ENCODE measurements at regions not wholly inside any gene's neighbourhood (a gene's known extent, or its start where the extent isn't known, plus 50 kb on each side); places are given as distances from the start of the nearest gene placed in this dataset.

- BruUV-seq (replicated peaks), result no TSS peak
- H3K4me3 ChIP-seq, result no peak overlapping the region
- no peak for DNase-seq
- no peaks in the 10 kb centered on the region for H3K9me2 ChIP-seq (ENCODE audit: insufficient read depth)
- H4K20me1 ChIP-seq (ENCODE audit: insufficient read depth), result no peaks in the 10 kb centered on the region
- H3K79me2 ChIP-seq (ENCODE audit: low read depth), result no peaks in the 10 kb centered on the region
- no peaks in the 10 kb centered on the region for H3F3A ChIP-seq (ENCODE audit: insufficient read depth, low read depth)
- H3K27ac ChIP-seq, result no peak overlapping the region
- H3K9me3 ChIP-seq (ENCODE audit: insufficient read depth, low read depth), result no peaks in the 10 kb centered on the region
- H2AFZ ChIP-seq, result no peak overlapping the region
- intact Hi-C loops (cut with micrococcal nuclease; ENCODE audit: unreplicated experiment), result no loop called here
- no peak for TF ChIP-seq CTCF (conservative IDR thresholded peaks at IDR 0.05)
- no peak for TF ChIP-seq EZH2 (IDR thresholded peaks at IDR 0.05; ENCODE audit: low read depth)
- no peaks in the 10 kb centered on the region for H3K36me3 ChIP-seq (ENCODE audit: low read depth)
- ChIA-PET POLR2A (ENCODE audit: unreplicated experiment) (no interaction called here), CTCF (no interaction called here)
- no peaks in the 10 kb centered on the region for H3K4me1 ChIP-seq (replicated peaks; ENCODE audit: insufficient read depth)
- H3K4me2 ChIP-seq, result no peak overlapping the region
- H3K27me3 ChIP-seq (ENCODE audit: insufficient read depth, low read depth), result no peaks in the 10 kb centered on the region
Measured at GRCh38 chr9:27933210-27934025, 360.1 kb upstream of the C9orf72 start.

GRCh38 chr9:27934471-27934870, 361.2 kb upstream of the C9orf72 start:
- Histone ChIP-seq H3K4me3 (no peak overlapping the region), H3K27ac (no peak overlapping the region), H3K4me2 (no peak overlapping the region), H3K36me3 (ENCODE audit: low read depth) (no peaks in the 10 kb centered on the region), H3K27me3 (ENCODE audit: insufficient read depth, low read depth) (no peaks in the 10 kb centered on the region), H3K79me2 (ENCODE audit: low read depth) (no peaks in the 10 kb centered on the region), H3K4me1 (replicated peaks; ENCODE audit: insufficient read depth) (no peaks in the 10 kb centered on the region), H2AFZ (no peak overlapping the region), H3F3A (ENCODE audit: insufficient read depth, low read depth) (no peaks in the 10 kb centered on the region), H3K9me2 (ENCODE audit: insufficient read depth) (no peaks in the 10 kb centered on the region), H4K20me1 (ENCODE audit: insufficient read depth) (no peaks in the 10 kb centered on the region), H3K9me3 (ENCODE audit: insufficient read depth, low read depth) (no peaks in the 10 kb centered on the region)
- TF ChIP-seq EZH2 (IDR thresholded peaks at IDR 0.05; ENCODE audit: low read depth), result no peak
- ChIA-PET CTCF (no interaction called here), POLR2A (ENCODE audit: unreplicated experiment) (no interaction called here)
- no peak for DNase-seq
- intact Hi-C loops (cut with micrococcal nuclease; ENCODE audit: unreplicated experiment), result no loop called here
- BruUV-seq (replicated peaks), result no TSS peak

- H3K36me3 ChIP-seq (ENCODE audit: low read depth), result no peaks in the 10 kb centered on the region
- no peak overlapping the region for H3K27ac ChIP-seq
- H3K4me1 ChIP-seq (replicated peaks; ENCODE audit: insufficient read depth), result no peaks in the 10 kb centered on the region
- BruUV-seq (replicated peaks), result no TSS peak
- no peak overlapping the region for H3K4me3 ChIP-seq
- TF ChIP-seq CTCF (conservative IDR thresholded peaks at IDR 0.05) (no peak), EZH2 (IDR thresholded peaks at IDR 0.05; ENCODE audit: low read depth) (no peak)
- intact Hi-C loops (cut with micrococcal nuclease; ENCODE audit: unreplicated experiment), result no loop called here
- no peaks in the 10 kb centered on the region for H3K27me3 ChIP-seq (ENCODE audit: insufficient read depth, low read depth)
- H2AFZ ChIP-seq, result no peak overlapping the region
- ChIA-PET POLR2A (ENCODE audit: unreplicated experiment) (no interaction called here), CTCF (no interaction called here)
- no peaks in the 10 kb centered on the region for H3K9me2 ChIP-seq (ENCODE audit: insufficient read depth)
- H3K9me3 ChIP-seq (ENCODE audit: insufficient read depth, low read depth), result no peaks in the 10 kb centered on the region
- H3F3A ChIP-seq (ENCODE audit: insufficient read depth, low read depth), result no peaks in the 10 kb centered on the region
- H3K79me2 ChIP-seq (ENCODE audit: low read depth), result no peaks in the 10 kb centered on the region
- H4K20me1 ChIP-seq (ENCODE audit: insufficient read depth), result no peaks in the 10 kb centered on the region
- DNase-seq, result no peak
- H3K4me2 ChIP-seq, result no peak overlapping the region
Measured at GRCh38 chr9:27939186-27939585, 365.9 kb upstream of the C9orf72 start.

- intact Hi-C loops (cut with micrococcal nuclease; ENCODE audit: unreplicated experiment), result no loop called here
- Histone ChIP-seq H3F3A (ENCODE audit: insufficient read depth, low read depth) (no peaks in the 10 kb centered on the region), H2AFZ (no peak overlapping the region), H3K9me3 (ENCODE audit: insufficient read depth, low read depth) (no peaks in the 10 kb centered on the region), H3K27ac (no peak overlapping the region), H3K27me3 (ENCODE audit: insufficient read depth, low read depth) (no peaks in the 10 kb centered on the region), H3K4me3 (no peak overlapping the region), H3K9me2 (ENCODE audit: insufficient read depth) (no peaks in the 10 kb centered on the region), H3K4me1 (replicated peaks; ENCODE audit: insufficient read depth) (no peaks in the 10 kb centered on the region), H4K20me1 (ENCODE audit: insufficient read depth) (no peaks in the 10 kb centered on the region), H3K79me2 (ENCODE audit: low read depth) (no peaks in the 10 kb centered on the region), H3K36me3 (ENCODE audit: low read depth) (no peaks in the 10 kb centered on the region), H3K4me2 (no peak overlapping the region)
- BruUV-seq (replicated peaks), result no TSS peak
- DNase-seq, result no peak
- TF ChIP-seq CTCF (conservative IDR thresholded peaks at IDR 0.05) (no peak), EZH2 (IDR thresholded peaks at IDR 0.05; ENCODE audit: low read depth) (no peak)
- CTCF ChIA-PET, result no interaction called here
- POLR2A ChIA-PET (ENCODE audit: unreplicated experiment), result no interaction called here
Measured at GRCh38 chr9:27940535-27940934, 367.3 kb upstream of the C9orf72 start.

Data from PC-9 (cell line).